ENCODE measurements at regions not wholly inside any gene's neighbourhood (a gene's known extent, or its start where the extent isn't known, plus 50 kb on each side); places are given as distances from the start of the nearest gene placed in this dataset.

GRCh38 chr3:186487819-186488218, 56.4 kb downstream of the CRYGS start:
- DNase-seq (ENCODE audit: low spot score), result no peak
- Histone ChIP-seq H3K4me1 (ENCODE audit: insufficient read depth) (no peaks in the 10 kb centered on the region), H3K4me3 (no peak overlapping the region), H3K9me3 (ENCODE audit: low read depth) (no peaks in the 10 kb centered on the region), H3K9me2 (replicated peaks; ENCODE audit: insufficient read depth) (no peaks in the 10 kb centered on the region), H3K4me2 (no peak overlapping the region), H3K36me3 (replicated peaks; ENCODE audit: insufficient read depth, low read depth) (no peaks in the 10 kb centered on the region), H4K20me1 (ENCODE audit: insufficient read depth, poor library complexity, severe bottlenecking) (no peaks in the 10 kb centered on the region), H3K27ac (no peak overlapping the region), H2AFZ (no peak overlapping the region), H3K27me3 (peaks cover 2% of the 10 kb centered on the region), H3K79me2 (no peaks in the 10 kb centered on the region)
- no peak for TF ChIP-seq EZH2 (IDR thresholded peaks at IDR 0.05; ENCODE audit: borderline replicate concordance)
- no peak for TF ChIP-seq EZH2phosphoT487 (IDR thresholded peaks at IDR 0.05; ENCODE audit: low read depth, severe bottlenecking, unreplicated experiment)
- TF ChIP-seq CTCF (IDR thresholded peaks at IDR 0.05; ENCODE audit: poor library complexity), result no peak
- 60% methylated on average over 3 of the region's 3 CpGs for WGBS (ENCODE audit: low lambda C conversion rate, missing lambda C conversion rate)

- no peak for DNase-seq (ENCODE audit: low spot score)
- Histone ChIP-seq H3K4me1 (ENCODE audit: insufficient read depth) (no peaks in the 10 kb centered on the region), H3K9me3 (ENCODE audit: low read depth) (no peaks in the 10 kb centered on the region)
Observed at GRCh38 chr3:186487037-186487436, 57.1 kb downstream of the CRYGS start.

GRCh38 chr3:186483611-186484340, 60.4 kb downstream of the CRYGS start:
- Histone ChIP-seq H3K9me3 (ENCODE audit: low read depth) (no peaks in the 10 kb centered on the region), H3K4me3 (no peak overlapping the region), H3K27ac (no peak overlapping the region), H2AFZ (no peak overlapping the region), H4K20me1 (ENCODE audit: insufficient read depth, poor library complexity, severe bottlenecking) (no peaks in the 10 kb centered on the region), H3K27me3 (no peaks in the 10 kb centered on the region), H3K79me2 (no peaks in the 10 kb centered on the region), H3K4me1 (ENCODE audit: insufficient read depth) (no peaks in the 10 kb centered on the region), H3K36me3 (replicated peaks; ENCODE audit: insufficient read depth, low read depth) (no peaks in the 10 kb centered on the region), H3K4me2 (no peak overlapping the region), H3K9me2 (replicated peaks; ENCODE audit: insufficient read depth) (no peaks in the 10 kb centered on the region)
- 82% methylated on average over 8 of the region's 8 CpGs for WGBS (ENCODE audit: low lambda C conversion rate, missing lambda C conversion rate)
- TF ChIP-seq CTCF (IDR thresholded peaks at IDR 0.05; ENCODE audit: poor library complexity), result no peak
- DNase-seq (ENCODE audit: low spot score), result no peak

More at GRCh38 chr3:186487037-186487436, 57.1 kb downstream of the CRYGS start:
- Histone ChIP-seq H3K4me2 (no peak overlapping the region), H3K79me2 (no peaks in the 10 kb centered on the region), H3K36me3 (replicated peaks; ENCODE audit: insufficient read depth, low read depth) (no peaks in the 10 kb centered on the region), H4K20me1 (ENCODE audit: insufficient read depth, poor library complexity, severe bottlenecking) (no peaks in the 10 kb centered on the region), H2AFZ (no peak overlapping the region), H3K27ac (no peak overlapping the region), H3K27me3 (peaks cover 2% of the 10 kb centered on the region), H3K9me2 (replicated peaks; ENCODE audit: insufficient read depth) (no peaks in the 10 kb centered on the region), H3K4me3 (no peak overlapping the region)
- TF ChIP-seq CTCF (IDR thresholded peaks at IDR 0.05; ENCODE audit: poor library complexity) (no peak), EZH2phosphoT487 (IDR thresholded peaks at IDR 0.05; ENCODE audit: low read depth, severe bottlenecking, unreplicated experiment) (no peak), EZH2 (IDR thresholded peaks at IDR 0.05; ENCODE audit: borderline replicate concordance) (no peak)
- WGBS (ENCODE audit: low lambda C conversion rate, missing lambda C conversion rate), result 79% methylated on average over 4 of the region's 4 CpGs

Data from hepatocyte (in vitro differentiated cells).